ENCODE measurements at regions not wholly inside any gene's neighbourhood (a gene's known extent, or its start where the extent isn't known, plus 50 kb on each side); places are given as distances from the start of the nearest gene placed in this dataset.
"Not testable (repeated sequence)": the region's sequence is repeated elsewhere in the genome, so short reads cannot be mapped to it uniquely, and the experiment has no call there.

DNA sequence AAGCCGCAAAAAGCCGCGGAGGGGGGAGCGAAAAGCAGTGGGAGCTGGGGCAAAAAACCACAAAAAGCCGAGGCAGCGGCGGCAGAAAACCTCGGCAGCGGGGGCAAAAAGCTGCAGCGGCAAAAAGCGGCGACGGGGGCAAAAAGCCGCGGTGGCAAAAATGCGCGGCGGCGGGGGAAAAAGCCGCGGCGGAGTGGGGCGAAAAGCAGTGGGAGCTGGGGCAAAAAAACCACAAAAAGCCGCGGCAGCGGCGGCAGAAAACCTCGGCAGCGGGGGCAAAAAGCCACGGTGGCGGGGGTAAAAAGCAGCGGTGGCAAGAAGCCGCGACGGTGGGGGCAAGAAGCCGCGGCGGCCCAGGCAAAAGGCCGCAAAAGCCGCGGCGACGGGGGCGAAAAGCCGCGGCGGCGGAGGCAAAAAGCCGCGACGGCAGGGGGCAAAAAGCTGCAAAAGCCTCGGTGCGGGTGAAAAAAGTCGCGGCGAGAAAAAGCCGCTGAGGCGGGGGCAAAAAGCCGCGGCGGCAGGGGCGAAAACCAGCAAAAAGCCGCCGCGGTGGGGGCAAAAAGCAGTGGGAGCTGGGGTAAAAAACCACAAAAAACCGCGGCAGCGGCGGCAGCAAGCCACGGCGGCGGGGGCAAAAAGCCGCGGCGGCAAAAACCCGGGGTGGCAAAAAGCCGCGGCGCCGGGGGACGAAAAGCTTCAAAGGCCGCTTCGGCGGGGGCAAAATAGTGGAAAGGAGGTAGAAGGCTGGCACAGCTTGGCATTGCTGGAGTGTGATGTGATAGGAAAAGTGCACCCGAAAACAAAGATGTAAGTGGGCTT lies 135.9 kb downstream of the ZNF92 start:
- Histone ChIP-seq H3K9me3 (no peaks in the 10 kb centered on the region), H3K27me3 (replicated peaks; ENCODE audit: control insufficient read depth, insufficient read depth, low read length) (no peaks in the 10 kb centered on the region), H3K36me3 (ENCODE audit: control insufficient read depth, insufficient read depth, low read length) (no peaks in the 10 kb centered on the region), H3K4me1 (no peaks in the 10 kb centered on the region), H3K4me3 (ENCODE audit: low read depth, low read length) (no peak overlapping the region)
- no peak overlapping the region for H3K27ac Mint-ChIP-seq (ENCODE audit: unreplicated experiment)
- no peaks in the 10 kb centered on the region for H3K27me3 Mint-ChIP-seq (ENCODE audit: insufficient read depth, unreplicated experiment)
- no peak for DNase-seq
- no TSS peak for BruUV-seq (replicated peaks)
- TF ChIP-seq, protein P1, sequence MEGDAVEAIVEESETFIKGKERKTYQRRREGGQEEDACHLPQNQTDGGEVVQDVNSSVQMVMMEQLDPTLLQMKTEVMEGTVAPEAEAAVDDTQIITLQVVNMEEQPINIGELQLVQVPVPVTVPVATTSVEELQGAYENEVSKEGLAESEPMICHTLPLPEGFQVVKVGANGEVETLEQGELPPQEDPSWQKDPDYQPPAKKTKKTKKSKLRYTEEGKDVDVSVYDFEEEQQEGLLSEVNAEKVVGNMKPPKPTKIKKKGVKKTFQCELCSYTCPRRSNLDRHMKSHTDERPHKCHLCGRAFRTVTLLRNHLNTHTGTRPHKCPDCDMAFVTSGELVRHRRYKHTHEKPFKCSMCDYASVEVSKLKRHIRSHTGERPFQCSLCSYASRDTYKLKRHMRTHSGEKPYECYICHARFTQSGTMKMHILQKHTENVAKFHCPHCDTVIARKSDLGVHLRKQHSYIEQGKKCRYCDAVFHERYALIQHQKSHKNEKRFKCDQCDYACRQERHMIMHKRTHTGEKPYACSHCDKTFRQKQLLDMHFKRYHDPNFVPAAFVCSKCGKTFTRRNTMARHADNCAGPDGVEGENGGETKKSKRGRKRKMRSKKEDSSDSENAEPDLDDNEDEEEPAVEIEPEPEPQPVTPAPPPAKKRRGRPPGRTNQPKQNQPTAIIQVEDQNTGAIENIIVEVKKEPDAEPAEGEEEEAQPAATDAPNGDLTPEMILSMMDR (IDR thresholded peaks at IDR 0.05; ENCODE audit: insufficient read depth in 1 of 2, low read depth in 1 of 2, low read length in 1 of 2, severe bottlenecking in 1 of 2, unreplicated experiment in 1 of 2) = no peak
- H3K9me3 Mint-ChIP-seq (ENCODE audit: unreplicated experiment) = no peaks in the 10 kb centered on the region
- intact Hi-C loops (cut with micrococcal nuclease; ENCODE audit: unreplicated experiment) = no loop called here
- no peaks in the 10 kb centered on the region for H3K36me3 Mint-ChIP-seq (ENCODE audit: insufficient read depth, unreplicated experiment)
- H3K4me3 Mint-ChIP-seq (ENCODE audit: unreplicated experiment) = no peak overlapping the region
- POLR2A ChIA-PET = no interaction called here
- H3K4me1 Mint-ChIP-seq (ENCODE audit: low read depth, unreplicated experiment) = no peaks in the 10 kb centered on the region
- CTCF ChIA-PET = interaction anchor here (0.7 kb wide), 1 partner anchor 741 kb away, joined by 3 read pairs; no protein-coding TSS in a partner anchor

DNA sequence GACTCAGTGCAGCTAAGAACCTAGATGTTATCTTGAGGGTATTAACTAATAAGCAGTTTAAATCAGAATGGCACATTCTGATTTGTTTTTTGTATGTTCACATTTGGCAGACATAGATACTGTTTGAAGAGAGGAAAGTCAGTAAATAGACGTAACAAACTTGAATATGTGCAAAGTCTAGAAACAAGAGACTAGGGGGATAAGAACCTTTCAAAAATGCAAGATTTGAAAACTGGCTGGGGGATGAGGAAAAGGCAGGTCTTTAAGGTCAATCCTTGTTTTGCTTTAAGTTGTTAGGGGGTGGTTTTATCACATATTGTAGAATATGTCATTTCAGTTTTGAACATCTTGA lies 136.5 kb downstream of the ZNF92 start:
- H3K36me3 Mint-ChIP-seq (ENCODE audit: insufficient read depth, unreplicated experiment); BruUV-seq (replicated peaks); H3K4me1 Mint-ChIP-seq (ENCODE audit: low read depth, unreplicated experiment); intact Hi-C loops (cut with micrococcal nuclease; ENCODE audit: unreplicated experiment); POLR2A ChIA-PET; H3K4me1 ChIP-seq; H3K27me3 Mint-ChIP-seq (ENCODE audit: insufficient read depth, unreplicated experiment); H3K9me3 ChIP-seq; H3K4me3 Mint-ChIP-seq (ENCODE audit: unreplicated experiment); H3K4me3 ChIP-seq (ENCODE audit: low read depth, low read length); H3K27ac Mint-ChIP-seq (ENCODE audit: unreplicated experiment); H3K36me3 ChIP-seq (ENCODE audit: control insufficient read depth, insufficient read depth, low read length); H3K9me3 Mint-ChIP-seq (ENCODE audit: unreplicated experiment); DNase-seq; H3K27me3 ChIP-seq (replicated peaks; ENCODE audit: control insufficient read depth, insufficient read depth, low read length): not testable (repeated sequence)
- CTCF ChIA-PET = interaction anchor here (0.7 kb wide), 1 partner anchor 740 kb away, joined by 3 read pairs; no protein-coding TSS in a partner anchor

DNA sequence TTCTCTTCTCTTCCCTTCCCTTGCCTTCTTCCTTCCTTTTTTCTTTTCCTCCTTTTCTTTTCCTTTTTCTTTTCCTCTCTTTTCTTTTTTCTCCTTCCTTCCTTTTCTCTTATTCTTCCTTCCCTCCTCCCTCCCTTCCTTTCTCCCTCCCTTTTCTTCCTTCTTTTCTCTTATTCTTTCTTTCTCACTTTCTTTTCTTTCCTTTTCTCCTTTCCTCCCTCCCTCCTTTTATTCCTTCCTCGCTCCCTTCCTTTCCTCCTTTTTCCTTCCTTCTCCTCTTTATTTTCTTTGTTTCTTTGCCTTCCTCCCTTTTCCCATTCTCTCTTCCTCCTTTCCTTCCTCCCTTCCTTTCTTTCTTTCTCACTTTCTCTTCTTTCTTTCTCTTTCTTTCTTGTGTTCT lies 146.1 kb downstream of the ZNF92 start:
- H3K4me3 ChIP-seq (ENCODE audit: low read depth, low read length); POLR2A ChIA-PET; DNase-seq; H3K27me3 Mint-ChIP-seq (ENCODE audit: insufficient read depth, unreplicated experiment); H3K36me3 ChIP-seq (ENCODE audit: control insufficient read depth, insufficient read depth, low read length); intact Hi-C loops (cut with micrococcal nuclease; ENCODE audit: unreplicated experiment); H3K9me3 ChIP-seq; H3K9me3 Mint-ChIP-seq (ENCODE audit: unreplicated experiment); H3K36me3 Mint-ChIP-seq (ENCODE audit: insufficient read depth, unreplicated experiment); CTCF ChIA-PET; H3K4me1 Mint-ChIP-seq (ENCODE audit: low read depth, unreplicated experiment); H3K4me3 Mint-ChIP-seq (ENCODE audit: unreplicated experiment); H3K27ac Mint-ChIP-seq (ENCODE audit: unreplicated experiment); H3K27me3 ChIP-seq (replicated peaks; ENCODE audit: control insufficient read depth, insufficient read depth, low read length); H3K4me1 ChIP-seq; BruUV-seq (replicated peaks): not testable (repeated sequence)

DNA sequence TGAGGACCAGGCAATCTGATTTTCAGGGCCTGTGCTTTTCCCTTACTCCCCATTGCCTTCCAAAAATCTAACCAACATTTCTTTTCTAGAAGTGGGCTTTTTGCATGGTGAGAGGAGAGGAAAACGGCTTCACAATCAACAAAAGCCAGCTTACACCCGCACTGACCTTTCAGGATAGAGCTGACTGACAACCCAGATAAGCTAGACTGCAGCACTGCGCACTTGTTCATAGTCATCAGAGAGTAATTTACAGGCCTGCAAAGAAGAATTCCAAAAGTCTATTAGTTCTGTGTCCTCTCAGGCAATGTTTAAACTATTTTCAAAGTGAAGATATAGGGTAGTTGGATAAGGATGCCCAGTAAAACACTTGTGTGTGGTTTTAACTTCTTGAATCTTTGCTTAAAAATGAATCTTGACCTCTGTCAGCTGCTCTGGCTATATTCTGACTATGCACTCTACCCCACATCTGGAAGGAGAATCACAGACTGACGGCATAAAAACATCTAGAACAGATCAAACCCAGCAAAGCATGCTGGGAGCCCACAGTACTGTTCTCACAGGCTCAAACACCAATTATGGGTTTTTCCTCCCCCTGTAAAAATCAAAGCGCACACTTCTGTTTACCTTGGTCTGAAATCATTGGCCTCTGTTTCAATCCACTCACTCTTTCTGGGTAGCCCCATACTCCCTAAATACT lies 172.0 kb downstream of the ZNF92 start:
- H3K36me3 Mint-ChIP-seq (ENCODE audit: insufficient read depth, unreplicated experiment); DNase-seq; H3K9me3 ChIP-seq; H3K27ac Mint-ChIP-seq (ENCODE audit: unreplicated experiment); H3K4me1 Mint-ChIP-seq (ENCODE audit: low read depth, unreplicated experiment); H3K4me3 Mint-ChIP-seq (ENCODE audit: unreplicated experiment); H3K4me1 ChIP-seq; H3K27me3 ChIP-seq (replicated peaks; ENCODE audit: control insufficient read depth, insufficient read depth, low read length); H3K4me3 ChIP-seq (ENCODE audit: low read depth, low read length); H3K36me3 ChIP-seq (ENCODE audit: control insufficient read depth, insufficient read depth, low read length); POLR2A ChIA-PET; CTCF ChIA-PET; BruUV-seq (replicated peaks); intact Hi-C loops (cut with micrococcal nuclease; ENCODE audit: unreplicated experiment); H3K27me3 Mint-ChIP-seq (ENCODE audit: insufficient read depth, unreplicated experiment): not testable (repeated sequence)
- peaks cover 14% of the 10 kb centered on the region for H3K9me3 Mint-ChIP-seq (ENCODE audit: unreplicated experiment)

DNA sequence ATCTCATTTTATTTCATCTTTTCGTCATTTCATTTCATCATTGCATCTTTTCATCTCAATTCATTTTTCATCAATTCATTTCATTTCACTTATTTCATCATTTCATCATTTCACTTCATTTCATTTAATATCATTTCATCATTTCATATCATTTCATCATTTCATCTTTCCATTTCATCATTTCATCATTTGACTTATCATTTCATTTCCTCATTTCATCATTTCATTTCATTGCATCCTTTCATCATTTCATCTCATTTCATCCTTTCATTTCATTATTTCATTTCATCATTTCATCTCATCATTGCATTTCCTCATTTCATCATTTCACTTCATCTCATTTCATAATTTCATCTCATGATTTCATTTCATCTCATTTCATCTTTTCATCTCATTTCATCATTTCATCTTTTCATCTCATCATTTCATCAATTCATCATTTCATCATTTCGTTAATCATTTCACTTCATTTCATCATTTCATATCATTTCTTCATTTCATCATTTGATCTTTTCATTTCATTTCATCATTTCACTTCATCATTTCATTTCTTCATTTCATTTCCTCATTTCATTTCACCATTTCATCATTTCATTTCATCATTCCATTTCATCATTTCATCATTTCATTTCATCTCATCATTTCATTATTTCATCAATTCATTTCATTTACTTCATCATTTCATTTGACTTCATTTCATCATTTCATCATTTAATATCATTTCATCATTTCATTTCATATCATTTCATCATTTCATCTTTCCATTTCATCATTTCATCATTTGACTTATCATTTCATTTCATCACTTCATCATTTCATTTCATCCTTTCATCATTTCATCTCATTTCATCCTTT lies 176.2 kb downstream of the ZNF92 start:
- H3K9me3 Mint-ChIP-seq (ENCODE audit: unreplicated experiment) = peaks cover 24% of the 10 kb centered on the region
- POLR2A ChIA-PET; CTCF ChIA-PET; H3K9me3 ChIP-seq; intact Hi-C loops (cut with micrococcal nuclease; ENCODE audit: unreplicated experiment); H3K27me3 ChIP-seq (replicated peaks; ENCODE audit: control insufficient read depth, insufficient read depth, low read length); H3K36me3 ChIP-seq (ENCODE audit: control insufficient read depth, insufficient read depth, low read length); BruUV-seq (replicated peaks); H3K27me3 Mint-ChIP-seq (ENCODE audit: insufficient read depth, unreplicated experiment); H3K4me3 Mint-ChIP-seq (ENCODE audit: unreplicated experiment); DNase-seq; H3K4me1 Mint-ChIP-seq (ENCODE audit: low read depth, unreplicated experiment); H3K4me3 ChIP-seq (ENCODE audit: low read depth, low read length); H3K4me1 ChIP-seq: not testable (repeated sequence)
- peaks cover 14% of the 10 kb centered on the region for H3K36me3 Mint-ChIP-seq (ENCODE audit: insufficient read depth, unreplicated experiment)
- peak overlapping the region; percentile 62 for H3K27ac Mint-ChIP-seq (ENCODE audit: unreplicated experiment)

DNA sequence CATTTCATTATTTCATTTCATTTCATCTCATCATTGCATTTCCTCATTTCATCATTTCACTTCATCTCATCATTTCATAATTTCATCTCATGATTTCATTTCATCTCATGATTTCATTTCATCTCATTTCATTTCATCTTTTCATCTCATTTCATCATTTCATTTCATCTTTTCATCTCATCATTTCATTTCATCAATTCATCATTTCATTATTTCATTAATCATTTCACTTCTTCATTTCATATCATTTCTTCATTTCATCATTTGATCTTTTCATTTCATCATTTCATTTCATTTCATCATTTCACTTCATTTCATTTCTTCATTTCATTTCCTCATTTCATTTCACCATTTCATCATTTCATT lies 176.8 kb downstream of the ZNF92 start:
- H3K27me3 ChIP-seq (replicated peaks; ENCODE audit: control insufficient read depth, insufficient read depth, low read length); CTCF ChIA-PET; H3K4me1 ChIP-seq; H3K4me3 Mint-ChIP-seq (ENCODE audit: unreplicated experiment); intact Hi-C loops (cut with micrococcal nuclease; ENCODE audit: unreplicated experiment); H3K9me3 ChIP-seq; H3K4me3 ChIP-seq (ENCODE audit: low read depth, low read length); DNase-seq; H3K36me3 ChIP-seq (ENCODE audit: control insufficient read depth, insufficient read depth, low read length); H3K27me3 Mint-ChIP-seq (ENCODE audit: insufficient read depth, unreplicated experiment); BruUV-seq (replicated peaks); POLR2A ChIA-PET; H3K4me1 Mint-ChIP-seq (ENCODE audit: low read depth, unreplicated experiment): not testable (repeated sequence)
- H3K36me3 Mint-ChIP-seq (ENCODE audit: insufficient read depth, unreplicated experiment) = peaks cover 14% of the 10 kb centered on the region
- peaks cover 24% of the 10 kb centered on the region for H3K9me3 Mint-ChIP-seq (ENCODE audit: unreplicated experiment)
- H3K27ac Mint-ChIP-seq (ENCODE audit: unreplicated experiment) = peak overlapping the region; percentile 62

Data from Caco-2 (cell line).